Endodermal cell (in vitro differentiated cells): ENCODE measurements at regions not wholly inside any gene's neighbourhood (a gene's known extent, or its start where the extent isn't known, plus 50 kb on each side); places are given as distances from the start of the nearest gene placed in this dataset.

Experiments
- DNase-seq: peaks from one replicate; pipeline ENCODE4 v3.0.0-alpha.2; 2017
- H3K27ac ChIP-seq: 2 replicates; pipeline ENCODE4 v1.5.1; 2013; ENCODE audit warnings: mild to moderate bottlenecking, low read depth, low read length, moderate library complexity
- H3K27me3 ChIP-seq: 2 replicates; pipeline ENCODE4 v1.6.1; 2013; ENCODE audit warnings: mild to moderate bottlenecking, low read length, moderate library complexity; ENCODE audit not compliant: insufficient read depth, control insufficient read depth, poor library complexity, severe bottlenecking
- H3K36me3 ChIP-seq: 2 replicates; pipeline ENCODE4 v1.7.0; 2013; ENCODE audit warnings: mild to moderate bottlenecking, low read length, moderate library complexity; ENCODE audit not compliant: control insufficient read depth, insufficient read depth
- H3K4me1 ChIP-seq: one replicate; pipeline ENCODE4 v1.7.0; 2013; ENCODE audit warnings: low read length; ENCODE audit not compliant: control insufficient read depth, insufficient read depth
- H3K4me3 ChIP-seq: 2 replicates; pipeline ENCODE4 v1.5.1; 2013; ENCODE audit warnings: mild to moderate bottlenecking, low read length, moderate library complexity
- H3K9ac ChIP-seq: 2 replicates; pipeline ENCODE4 v1.6.1; 2013; ENCODE audit warnings: mild to moderate bottlenecking, low read length, moderate library complexity; ENCODE audit not compliant: poor library complexity, severe bottlenecking; ENCODE audit errors: extremely low read depth
- H3K9me3 ChIP-seq: 2 replicates; pipeline ENCODE4 v1.6.1; 2013; ENCODE audit warnings: mild to moderate bottlenecking, low read length, moderate library complexity; ENCODE audit not compliant: control insufficient read depth
- H3K27ac Mint-ChIP-seq: 2 replicates; pipeline ENCODE4 v1.8.0; 2020; ENCODE audit warnings: mixed read lengths
- H3K27me3 Mint-ChIP-seq: 2 replicates; pipeline ENCODE4 v1.8.0; 2021; ENCODE audit warnings: mild to moderate bottlenecking, mixed read lengths; ENCODE audit not compliant: insufficient read depth
- H3K36me3 Mint-ChIP-seq: 2 replicates; pipeline ENCODE4 v1.8.0; 2020; ENCODE audit warnings: low read depth, mixed read lengths
- H3K4me1 Mint-ChIP-seq: 2 replicates; pipeline ENCODE4 v1.8.0; 2020; ENCODE audit warnings: mixed read lengths
- H3K4me3 Mint-ChIP-seq: 2 replicates; pipeline ENCODE4 v1.8.0; 2020; ENCODE audit warnings: mild to moderate bottlenecking, moderate library complexity, mixed read lengths
- H3K9me3 Mint-ChIP-seq: 2 replicates; pipeline ENCODE4 v1.8.0; 2020; ENCODE audit warnings: mild to moderate bottlenecking, mixed read lengths
- WGBS, 2 experiments: methylation state at CpG; one replicate each; pipeline versions ENCODE4 v1.1.5 to v1.1.7; 2013; ENCODE audit warnings: missing lambda C conversion rate in 2 of 2, mixed read lengths in 1 of 2; ENCODE audit not compliant: insufficient coverage in 1 of 2, insufficient read length in 1 of 2; 5-methylcytosine and 5-hydroxymethylcytosine counted together
- TF ChIP-seq, protein P1 (sequence below): fragments of 200-600 bp; sonication (generic); conservative IDR thresholded peaks from 2 replicates; pipeline ENCODE4 v1.5.0; 2021; ENCODE audit warnings: antibody characterized with exemption, mild to moderate bottlenecking

DNA sequence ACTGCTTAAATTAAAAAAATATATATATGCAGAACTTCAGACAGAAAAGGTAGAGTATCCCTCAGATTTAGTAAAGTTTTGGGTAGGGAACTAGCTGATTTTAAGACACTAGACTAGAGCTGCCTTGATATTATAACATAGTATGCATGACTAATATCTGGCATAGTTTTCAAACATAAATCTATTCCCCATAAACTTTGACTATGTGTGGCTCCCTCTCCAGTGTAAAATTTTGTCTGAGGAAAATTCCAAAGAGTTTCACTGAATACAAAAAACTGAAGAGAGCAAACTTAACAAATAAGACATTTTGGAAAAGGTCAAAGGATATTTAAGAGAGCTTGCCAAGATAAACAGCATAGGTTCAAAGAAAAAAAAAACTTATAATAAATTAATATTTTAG lies 66.2 kb upstream of the ZNF462 start:
- TF ChIP-seq, protein P1, sequence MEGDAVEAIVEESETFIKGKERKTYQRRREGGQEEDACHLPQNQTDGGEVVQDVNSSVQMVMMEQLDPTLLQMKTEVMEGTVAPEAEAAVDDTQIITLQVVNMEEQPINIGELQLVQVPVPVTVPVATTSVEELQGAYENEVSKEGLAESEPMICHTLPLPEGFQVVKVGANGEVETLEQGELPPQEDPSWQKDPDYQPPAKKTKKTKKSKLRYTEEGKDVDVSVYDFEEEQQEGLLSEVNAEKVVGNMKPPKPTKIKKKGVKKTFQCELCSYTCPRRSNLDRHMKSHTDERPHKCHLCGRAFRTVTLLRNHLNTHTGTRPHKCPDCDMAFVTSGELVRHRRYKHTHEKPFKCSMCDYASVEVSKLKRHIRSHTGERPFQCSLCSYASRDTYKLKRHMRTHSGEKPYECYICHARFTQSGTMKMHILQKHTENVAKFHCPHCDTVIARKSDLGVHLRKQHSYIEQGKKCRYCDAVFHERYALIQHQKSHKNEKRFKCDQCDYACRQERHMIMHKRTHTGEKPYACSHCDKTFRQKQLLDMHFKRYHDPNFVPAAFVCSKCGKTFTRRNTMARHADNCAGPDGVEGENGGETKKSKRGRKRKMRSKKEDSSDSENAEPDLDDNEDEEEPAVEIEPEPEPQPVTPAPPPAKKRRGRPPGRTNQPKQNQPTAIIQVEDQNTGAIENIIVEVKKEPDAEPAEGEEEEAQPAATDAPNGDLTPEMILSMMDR, result no peak
- Histone ChIP-seq H3K27me3 (no peaks in the 10 kb centered on the region), H3K9ac (no peak overlapping the region), H3K4me3 (no peak overlapping the region), H3K4me1 (no peaks in the 10 kb centered on the region), H3K9me3 (no peaks in the 10 kb centered on the region), H3K36me3 (no peaks in the 10 kb centered on the region), H3K27ac (no peak overlapping the region)
- Mint-ChIP-seq H3K27ac (no peak overlapping the region), H3K27me3 (peaks cover 11% of the 10 kb centered on the region), H3K4me1 (peaks cover 11% of the 10 kb centered on the region), H3K36me3 (no peaks in the 10 kb centered on the region), H3K4me3 (no peak overlapping the region), H3K9me3 (no peaks in the 10 kb centered on the region)
- DNase-seq, result no peak

- DNase-seq, result no peak
- peaks cover 11% of the 10 kb centered on the region for H3K27me3 Mint-ChIP-seq
- H3K9me3 ChIP-seq, result no peaks in the 10 kb centered on the region
- H3K4me1 ChIP-seq, result no peaks in the 10 kb centered on the region
- H3K9me3 Mint-ChIP-seq, result no peaks in the 10 kb centered on the region
- H3K27me3 ChIP-seq, result no peaks in the 10 kb centered on the region
- H3K4me1 Mint-ChIP-seq, result peaks cover 11% of the 10 kb centered on the region
- H3K27ac ChIP-seq, result no peak overlapping the region
- H3K4me3 Mint-ChIP-seq, result no peak overlapping the region
- no peak overlapping the region for H3K27ac Mint-ChIP-seq
- TF ChIP-seq, protein P1, result no peak
- no peak overlapping the region for H3K4me3 ChIP-seq
- no peak overlapping the region for H3K9ac ChIP-seq
- WGBS, 2 experiments, result 99 to 100% methylated on average over 2 of the region's 2 CpGs
- H3K36me3 Mint-ChIP-seq, result no peaks in the 10 kb centered on the region
- no peaks in the 10 kb centered on the region for H3K36me3 ChIP-seq
Observed at GRCh38 chr9:106797299-106797698, 65.7 kb upstream of the ZNF462 start.

DNA sequence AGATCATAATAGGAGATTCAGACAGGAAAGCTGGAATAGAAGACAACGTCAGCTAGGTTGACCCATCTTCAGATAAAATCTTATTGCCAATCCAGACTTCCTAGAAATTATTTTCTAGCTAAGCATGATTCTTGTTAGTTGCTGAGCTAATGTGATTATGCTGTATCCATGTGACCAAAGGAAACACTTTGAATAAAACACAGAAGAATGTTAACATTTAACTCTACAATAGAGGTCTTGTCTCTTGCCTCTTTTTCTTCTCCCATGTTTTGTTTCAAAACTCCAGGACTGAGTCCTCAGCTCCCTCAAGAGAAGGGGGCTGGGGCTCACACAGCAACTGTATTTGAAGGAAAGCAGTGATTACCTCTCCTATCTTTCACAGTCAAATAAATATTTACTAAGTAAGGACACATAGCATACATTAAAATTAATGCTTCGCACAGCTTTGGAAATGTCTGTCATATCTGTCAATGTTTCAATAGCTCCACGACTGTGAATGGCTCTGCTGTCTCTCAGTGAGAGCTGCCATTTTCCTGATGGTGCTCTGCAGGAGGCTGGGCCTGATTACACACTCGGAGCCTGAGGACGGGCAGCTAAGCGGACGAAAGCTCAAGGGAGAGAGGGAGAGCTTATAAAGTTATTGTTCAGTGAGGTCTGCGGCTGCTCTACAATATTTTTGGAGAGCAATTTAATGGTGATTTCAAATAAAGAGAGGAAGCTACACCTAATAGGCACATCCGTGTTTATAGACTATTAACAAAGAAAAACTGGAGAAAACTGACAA lies 64.8 kb upstream of the ZNF462 start:
- Histone ChIP-seq H3K9me3 (no peaks in the 10 kb centered on the region), H3K4me1 (no peaks in the 10 kb centered on the region), H3K27ac (peak overlapping the region; percentile 62), H3K27me3 (no peaks in the 10 kb centered on the region), H3K9ac (no peak overlapping the region), H3K36me3 (no peaks in the 10 kb centered on the region), H3K4me3 (no peak overlapping the region)
- DNase-seq, result peak; percentile 46
- TF ChIP-seq, protein P1, result no peak
- WGBS, 2 experiments, result 66 to 84% methylated on average over 9 of the region's 9 CpGs
- Mint-ChIP-seq H3K27me3 (peaks cover 11% of the 10 kb centered on the region), H3K27ac (no peak overlapping the region), H3K4me3 (no peak overlapping the region), H3K36me3 (no peaks in the 10 kb centered on the region), H3K4me1 (peaks cover 11% of the 10 kb centered on the region), H3K9me3 (no peaks in the 10 kb centered on the region)
